Chondrocyte (in vitro differentiated cells): ENCODE measurements at regions not wholly inside any gene's neighbourhood (a gene's known extent, or its start where the extent isn't known, plus 50 kb on each side); places are given as distances from the start of the nearest gene placed in this dataset.

ENCODE experiments used
- DNase-seq: peaks from one replicate; pipeline ENCODE4 v3.0.0; 2021; ENCODE audit warnings: mixed read lengths, low spot score
- H3K27ac Mint-ChIP-seq: one replicate; pipeline ENCODE4 v1.8.0; 2021; ENCODE audit warnings: mild to moderate bottlenecking, moderate library complexity, mixed read lengths; ENCODE audit not compliant: unreplicated experiment
- H3K27me3 Mint-ChIP-seq: 2 replicates; pipeline ENCODE4 v1.8.0; 2021; ENCODE audit warnings: low read depth, mixed read lengths
- H3K36me3 Mint-ChIP-seq: 2 replicates; pipeline ENCODE4 v1.8.0; 2021; ENCODE audit warnings: low read depth, mixed read lengths
- H3K4me1 Mint-ChIP-seq: 2 replicates; pipeline ENCODE4 v1.8.0; 2021; ENCODE audit warnings: low read depth, mild to moderate bottlenecking, mixed read lengths
- H3K4me3 Mint-ChIP-seq: one replicate; pipeline ENCODE4 v1.8.0; 2021; ENCODE audit warnings: mild to moderate bottlenecking, moderate library complexity, mixed read lengths; ENCODE audit not compliant: unreplicated experiment
- H3K9me3 Mint-ChIP-seq: 2 replicates; pipeline ENCODE4 v1.8.0; 2021; ENCODE audit warnings: low read depth, mixed read lengths
- CTCF ChIP-seq: fragments of 200-600 bp; sonication (generic); IDR thresholded peaks from 2 replicates; pipeline ENCODE4 v1.5.0; 2021; ENCODE audit warnings: antibody characterized with exemption, mild to moderate bottlenecking, moderate library complexity

- no peak for DNase-seq
- peak; percentile 25 for TF ChIP-seq CTCF
- no peak overlapping the region for H3K27ac Mint-ChIP-seq
- no peaks in the 10 kb centered on the region for H3K36me3 Mint-ChIP-seq
- H3K9me3 Mint-ChIP-seq: no peaks in the 10 kb centered on the region
- peaks cover 2% of the 10 kb centered on the region for H3K27me3 Mint-ChIP-seq
- H3K4me3 Mint-ChIP-seq: no peak overlapping the region
- H3K4me1 Mint-ChIP-seq: no peaks in the 10 kb centered on the region
Measured at GRCh38 chr10:105691811-105692210, 1050.7 kb downstream of the SORCS3 start.

GRCh38 chr10:105682911-105683310 lies 1041.8 kb downstream of the SORCS3 start:
- no peak for TF ChIP-seq CTCF
- no peak overlapping the region for H3K4me3 Mint-ChIP-seq
- no peak overlapping the region for H3K27ac Mint-ChIP-seq
- no peaks in the 10 kb centered on the region for H3K27me3 Mint-ChIP-seq
- H3K9me3 Mint-ChIP-seq: peaks cover 46% of the 10 kb centered on the region
- no peak for DNase-seq
- no peaks in the 10 kb centered on the region for H3K4me1 Mint-ChIP-seq
- no peaks in the 10 kb centered on the region for H3K36me3 Mint-ChIP-seq

GRCh38 chr10:105681051-105681450 lies 1040.0 kb downstream of the SORCS3 start:
- Mint-ChIP-seq H3K36me3 (no peaks in the 10 kb centered on the region), H3K4me3 (no peak overlapping the region), H3K27ac (no peak overlapping the region), H3K9me3 (peaks cover 51% of the 10 kb centered on the region), H3K27me3 (no peaks in the 10 kb centered on the region), H3K4me1 (no peaks in the 10 kb centered on the region)
- DNase-seq: no peak
- TF ChIP-seq CTCF: no peak

GRCh38 chr10:105679781-105680180 lies 1038.7 kb downstream of the SORCS3 start:
- Mint-ChIP-seq H3K36me3 (no peaks in the 10 kb centered on the region), H3K9me3 (peaks cover 56% of the 10 kb centered on the region), H3K27ac (no peak overlapping the region), H3K4me1 (no peaks in the 10 kb centered on the region), H3K4me3 (no peak overlapping the region), H3K27me3 (no peaks in the 10 kb centered on the region)
- TF ChIP-seq CTCF: no peak
- no peak for DNase-seq

- no peaks in the 10 kb centered on the region for H3K4me1 Mint-ChIP-seq
- H3K4me3 Mint-ChIP-seq: no peak overlapping the region
- no peak for DNase-seq
- no peaks in the 10 kb centered on the region for H3K27me3 Mint-ChIP-seq
- H3K27ac Mint-ChIP-seq: no peak overlapping the region
- TF ChIP-seq CTCF: no peak
- no peaks in the 10 kb centered on the region for H3K36me3 Mint-ChIP-seq
- H3K9me3 Mint-ChIP-seq: peaks cover 42% of the 10 kb centered on the region
Measured at GRCh38 chr10:105675333-105675732, 1034.2 kb downstream of the SORCS3 start.
